Endothelial cell of umbilical vein (primary cell): ENCODE measurements at regions not wholly inside any gene's neighbourhood (a gene's known extent, or its start where the extent isn't known, plus 50 kb on each side); places are given as distances from the start of the nearest gene placed in this dataset.

ENCODE experiments used
- BruUV-seq: library from RNA; stranded (reverse); fragments of 400-500 nt; replicated peaks from 2 replicates; lab custom pipeline; 2021; lab: Mats Ljungman, UMichigan
- CTCF ChIA-PET: fragments of 300-600, 350-600 bp; sonication (Branson Sonifier 250); formaldehyde crosslinking; loops from one replicate; lab custom pipeline; 2021; ENCODE audit warnings: antibody characterized with exemption, inconsistent platforms; lab: Charles Lee
- POLR2A ChIA-PET: fragments of 300-600, 350-600 bp; sonication (Branson Sonifier 250); formaldehyde crosslinking; loops from one replicate; lab custom pipeline; 2021; ENCODE audit warnings: antibody characterized with exemption, inconsistent platforms; lab: Charles Lee
- DNase-seq: peaks from one replicate; pipeline ENCODE4 v3.0.0-alpha.2; 2011; ENCODE audit warnings: low read depth, low spot score
- FAIRE-seq: peaks from 2 replicates; lab custom pipeline; 2011; peaks lifted over from hg19 to GRCh38; lab: Jason Lieb, UNC
- H2AFZ ChIP-seq: 2 replicates; pipeline ENCODE4 v1.6.0; 2012; ENCODE audit warnings: low read depth, low read length, control low read depth, inconsistent platforms
- H3K27ac ChIP-seq: 2 replicates; pipeline ENCODE4 v1.5.1; 2011; ENCODE audit warnings: low read depth, mild to moderate bottlenecking, control low read depth, low read length, moderate library complexity; ENCODE audit not compliant: insufficient read depth
- H3K27me3 ChIP-seq, 2 experiments: 2 replicates each; pipeline versions ENCODE4 v1.6.0 to v1.6.1; 2011; ENCODE audit warnings: low read length in 2 of 2, mixed read lengths in 1 of 2; ENCODE audit not compliant: control insufficient read depth in 2 of 2, insufficient read depth in 2 of 2
- H3K36me3 ChIP-seq, 2 experiments: 2 replicates in 1 of 2; 3 replicates in 1 of 2; pipeline ENCODE4 v1.5.1; 2011; ENCODE audit warnings: low read length in 2 of 2, mild to moderate bottlenecking in 1 of 2, moderate library complexity in 1 of 2; ENCODE audit not compliant: control insufficient read depth in 2 of 2, insufficient read depth in 2 of 2; ENCODE audit errors: extremely low read depth in 1 of 2
- H3K4me1 ChIP-seq: 3 replicates; pipeline ENCODE4 v1.5.1; 2011; ENCODE audit warnings: mild to moderate bottlenecking, low read length; ENCODE audit not compliant: control insufficient read depth, insufficient read depth; ENCODE audit errors: extremely low read depth
- H3K4me2 ChIP-seq: 2 replicates; pipeline ENCODE4 v1.6.1; 2011; ENCODE audit warnings: low read length, control low read depth, mixed read lengths; ENCODE audit not compliant: insufficient read depth
- H3K4me3 ChIP-seq, 3 experiments: fragments of 200-600 bp in 1 of 3; sonication (generic), shearing (Covaris generic) in 1 of 3; replicated peaks in 1 of 3; 2 replicates each; pipeline ENCODE4 v1.5.1; 2011 to 2016; ENCODE audit warnings: control low read depth in 3 of 3, low read length in 3 of 3, mild to moderate bottlenecking in 2 of 3, inconsistent platforms in 1 of 3, low read depth in 1 of 3, moderate library complexity in 1 of 3; ENCODE audit not compliant: insufficient read depth in 1 of 3
- H3K79me2 ChIP-seq: 2 replicates; pipeline ENCODE4 v1.6.0; 2012; ENCODE audit warnings: low read length, inconsistent platforms; ENCODE audit not compliant: control insufficient read depth, insufficient read depth
- H3K9ac ChIP-seq: replicated peaks from 2 replicates; pipeline ENCODE3; 2011; ENCODE audit warnings: low read length, control low read depth; ENCODE audit not compliant: insufficient read depth; ENCODE audit errors: extremely low read depth
- H3K9me1 ChIP-seq: replicated peaks from 3 replicates; pipeline ENCODE4 v1.6.0; 2011; ENCODE audit warnings: mild to moderate bottlenecking, low read length; ENCODE audit not compliant: control insufficient read depth, insufficient read depth; ENCODE audit errors: extremely low read depth
- H3K9me3 ChIP-seq: replicated peaks from 2 replicates; pipeline ENCODE4 v1.5.1; 2012; ENCODE audit warnings: low read length, inconsistent platforms; ENCODE audit not compliant: control insufficient read depth, insufficient read depth
- H4K20me1 ChIP-seq: replicated peaks from 2 replicates; pipeline ENCODE3; 2011; ENCODE audit warnings: mild to moderate bottlenecking, low read length; ENCODE audit not compliant: control insufficient read depth, insufficient read depth; ENCODE audit errors: extremely low read depth
- EZH2 ChIP-seq: IDR thresholded peaks from 2 replicates; pipeline ENCODE4 v1.6.1; 2012; ENCODE audit warnings: borderline replicate concordance, low read depth, mild to moderate bottlenecking, moderate library complexity, low read length, inconsistent platforms; ENCODE audit not compliant: severe bottlenecking
- FOS ChIP-seq: IDR thresholded peaks from 2 replicates; pipeline ENCODE4 v1.6.1; 2011; ENCODE audit warnings: mild to moderate bottlenecking, low read length, moderate library complexity, borderline replicate concordance; ENCODE audit not compliant: insufficient read depth
- GATA2 ChIP-seq: IDR thresholded peaks from 2 replicates; pipeline ENCODE4 v1.7.0; 2011; ENCODE audit warnings: low read depth, mild to moderate bottlenecking, moderate library complexity, mixed read lengths, low read length; ENCODE audit not compliant: insufficient read length, insufficient read depth
- JUN ChIP-seq: IDR thresholded peaks from 2 replicates; pipeline ENCODE4 v1.6.1; 2011; ENCODE audit warnings: borderline replicate concordance, low read depth; ENCODE audit not compliant: insufficient read length, insufficient read depth
- MYC ChIP-seq: IDR thresholded peaks from one replicate; pipeline ENCODE4 v1.6.1; 2011; ENCODE audit warnings: mild to moderate bottlenecking, low read depth, low read length
- POLR2A ChIP-seq: IDR thresholded peaks from 2 replicates; pipeline ENCODE4 v1.6.1; 2012; ENCODE audit warnings: low read depth, mild to moderate bottlenecking, control low read depth, low read length
- POLR2AphosphoS5 ChIP-seq: IDR thresholded peaks from 2 replicates; pipeline ENCODE4 v1.6.1; 2012; ENCODE audit warnings: low read depth, mild to moderate bottlenecking, control low read depth, low read length, moderate library complexity; ENCODE audit not compliant: insufficient read depth
- dilution Hi-C: fragments of 300-500 bp; cut with MboI; formaldehyde crosslinking; loops from one replicate; pipeline ENCODE4 v1.15.0; 2019; ENCODE audit warnings: low sequenced_read_pairs; ENCODE audit not compliant: extremely low pct_ligation_motif_present
- intact Hi-C: fragments of 100-400 bp; cut with micrococcal nuclease; formaldehyde crosslinking; loops from one replicate; pipeline ENCODE4 v1.10.0; 2022
- TF ChIP-seq, protein P1 (sequence below), 2 donors: IDR thresholded peaks; 1 replicate in 1 of 2; 2 replicates in 1 of 2; pipeline ENCODE4 v1.5.1; 2011; ENCODE audit warnings: low read length in 2 of 2, mild to moderate bottlenecking in 2 of 2, moderate library complexity in 2 of 2, control low read depth in 1 of 2, inconsistent platforms in 1 of 2, low read depth in 1 of 2; ENCODE audit not compliant: insufficient read depth in 1 of 2; ENCODE audit errors: extremely low read depth in 1 of 2
- TF ChIP-seq, protein P2 (sequence below): IDR thresholded peaks from 2 replicates; pipeline ENCODE4 v1.6.1; 2011; ENCODE audit not compliant: insufficient read depth, insufficient read length

DNA sequence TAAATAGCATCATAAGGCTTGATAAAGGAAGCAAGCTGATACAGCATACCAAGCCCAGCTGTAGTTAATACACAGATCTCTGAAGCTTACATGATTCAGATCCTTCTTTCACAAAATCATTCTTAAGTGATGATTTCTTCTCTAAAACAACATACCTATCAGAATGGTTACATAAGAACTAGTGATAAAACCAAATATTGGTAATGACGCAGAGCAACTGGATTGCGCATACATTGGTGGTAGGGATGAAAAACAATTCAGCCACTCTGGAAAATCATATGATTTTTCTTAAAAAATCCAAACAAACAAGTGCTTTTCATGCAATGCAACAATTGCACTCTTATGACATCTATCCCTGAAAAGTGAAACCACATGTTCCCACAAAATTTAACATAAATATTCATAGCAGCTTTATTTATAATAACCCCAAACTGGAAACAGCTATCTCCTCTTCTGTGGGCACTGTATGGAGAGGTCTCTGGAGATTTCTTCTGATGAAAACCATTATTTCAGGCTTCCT lies 153.6 kb upstream of the DSEL start:
- Histone ChIP-seq H2AFZ (no peak overlapping the region), H3K4me2 (no peak overlapping the region), H3K27me3 (no peaks in the 10 kb centered on the region), H3K4me1 (no peaks in the 10 kb centered on the region), H4K20me1 (no peaks in the 10 kb centered on the region), H3K9ac (no peak overlapping the region), H3K4me3 (no peak overlapping the region), H3K9me3 (no peaks in the 10 kb centered on the region), H3K36me3 (no peaks in the 10 kb centered on the region), H3K79me2 (no peaks in the 10 kb centered on the region), H3K9me1 (no peaks in the 10 kb centered on the region), H3K27ac (no peak overlapping the region)
- dilution Hi-C loops = no loop called here
- intact Hi-C loops = no loop called here
- DNase-seq (no peak), FAIRE-seq (no peak)
- TF ChIP-seq POLR2AphosphoS5 (no peak), EZH2 (no peak), GATA2 (no peak), POLR2A (no peak), JUN (no peak), FOS (no peak), MYC (no peak)
- TF ChIP-seq, protein P1, sequence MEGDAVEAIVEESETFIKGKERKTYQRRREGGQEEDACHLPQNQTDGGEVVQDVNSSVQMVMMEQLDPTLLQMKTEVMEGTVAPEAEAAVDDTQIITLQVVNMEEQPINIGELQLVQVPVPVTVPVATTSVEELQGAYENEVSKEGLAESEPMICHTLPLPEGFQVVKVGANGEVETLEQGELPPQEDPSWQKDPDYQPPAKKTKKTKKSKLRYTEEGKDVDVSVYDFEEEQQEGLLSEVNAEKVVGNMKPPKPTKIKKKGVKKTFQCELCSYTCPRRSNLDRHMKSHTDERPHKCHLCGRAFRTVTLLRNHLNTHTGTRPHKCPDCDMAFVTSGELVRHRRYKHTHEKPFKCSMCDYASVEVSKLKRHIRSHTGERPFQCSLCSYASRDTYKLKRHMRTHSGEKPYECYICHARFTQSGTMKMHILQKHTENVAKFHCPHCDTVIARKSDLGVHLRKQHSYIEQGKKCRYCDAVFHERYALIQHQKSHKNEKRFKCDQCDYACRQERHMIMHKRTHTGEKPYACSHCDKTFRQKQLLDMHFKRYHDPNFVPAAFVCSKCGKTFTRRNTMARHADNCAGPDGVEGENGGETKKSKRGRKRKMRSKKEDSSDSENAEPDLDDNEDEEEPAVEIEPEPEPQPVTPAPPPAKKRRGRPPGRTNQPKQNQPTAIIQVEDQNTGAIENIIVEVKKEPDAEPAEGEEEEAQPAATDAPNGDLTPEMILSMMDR (IDR thresholded peaks at IDR 0.05; ENCODE audit: extremely low read depth in 1 of 2, insufficient read depth in 1 of 2, low read depth in 1 of 2, low read length in 2 of 2) = no peak
- TF ChIP-seq, protein P2, sequence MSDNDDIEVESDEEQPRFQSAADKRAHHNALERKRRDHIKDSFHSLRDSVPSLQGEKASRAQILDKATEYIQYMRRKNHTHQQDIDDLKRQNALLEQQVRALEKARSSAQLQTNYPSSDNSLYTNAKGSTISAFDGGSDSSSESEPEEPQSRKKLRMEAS = no peak
- POLR2A ChIA-PET = no interaction called here
- CTCF ChIA-PET = no interaction called here
- no TSS peak for BruUV-seq
